Embryonic facial prominence (tissue), 1 donor: ENCODE measurements at regions not wholly inside any gene's neighbourhood (a gene's known extent, or its start where the extent isn't known, plus 50 kb on each side); places are given as distances from the start of the nearest gene placed in this dataset.

Source experiments
- DNase-seq: peaks from one replicate; pipeline ENCODE4 v3.0.0-alpha.2; 2016; ENCODE audit errors: extremely low spot score

DNA sequence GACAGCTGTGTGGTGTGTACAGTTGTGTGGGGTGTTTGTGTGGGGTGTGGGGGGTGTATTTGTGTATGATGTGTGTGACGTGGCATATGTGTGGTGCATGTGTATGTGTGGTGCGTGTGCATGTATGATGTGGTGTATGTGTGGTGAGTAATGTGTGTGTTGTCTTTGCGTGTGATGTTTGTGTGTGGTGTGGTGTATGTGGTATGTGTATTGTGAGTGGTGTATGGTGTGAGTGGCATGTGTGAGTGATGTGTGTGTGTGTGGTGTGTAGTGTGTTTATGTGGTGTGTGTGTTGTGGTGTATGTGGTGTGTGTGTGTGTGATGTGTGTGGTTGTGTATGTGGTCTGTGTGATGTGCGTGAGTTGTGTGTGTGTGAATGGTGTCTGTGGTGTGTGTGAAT is 191.1 kb downstream of the MELK start:
- no peak for DNase-seq

DNA sequence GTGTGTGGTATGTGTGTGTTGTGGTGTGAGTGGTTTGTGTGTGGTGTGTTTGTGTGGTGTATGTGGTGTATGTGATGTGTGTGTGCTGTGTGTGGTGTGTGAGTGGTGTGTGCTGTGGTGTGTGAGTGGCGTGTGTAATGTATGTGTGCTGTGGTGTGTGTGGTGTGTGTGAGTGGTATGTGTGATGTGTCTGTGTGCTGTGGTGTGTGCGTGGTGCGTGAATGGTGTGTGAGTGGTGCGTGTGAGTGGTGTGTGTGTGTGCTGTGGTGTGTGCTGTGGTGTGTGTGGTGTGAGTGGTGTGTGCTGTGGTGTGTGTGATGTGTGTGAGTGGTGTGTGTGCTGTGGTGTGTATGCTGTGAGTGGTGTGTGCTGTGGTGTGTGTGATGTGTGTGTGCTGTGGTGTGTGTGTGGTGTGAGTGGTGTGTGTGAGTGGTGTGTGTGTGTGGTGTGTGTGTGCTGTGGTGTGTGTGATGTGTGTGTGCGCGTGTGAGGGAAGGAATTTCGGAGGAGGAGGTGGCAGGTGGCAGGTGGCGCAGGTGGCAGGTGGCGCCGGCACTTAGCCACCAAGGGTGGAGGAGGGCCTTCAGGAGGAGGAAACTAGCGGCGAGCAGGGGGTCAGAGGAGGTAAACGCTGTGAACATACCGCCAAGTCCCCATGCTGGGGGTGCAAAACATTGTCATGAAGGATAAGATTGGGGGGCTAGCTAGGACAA is 191.8 kb downstream of the MELK start:
- DNase-seq = no peak

DNA sequence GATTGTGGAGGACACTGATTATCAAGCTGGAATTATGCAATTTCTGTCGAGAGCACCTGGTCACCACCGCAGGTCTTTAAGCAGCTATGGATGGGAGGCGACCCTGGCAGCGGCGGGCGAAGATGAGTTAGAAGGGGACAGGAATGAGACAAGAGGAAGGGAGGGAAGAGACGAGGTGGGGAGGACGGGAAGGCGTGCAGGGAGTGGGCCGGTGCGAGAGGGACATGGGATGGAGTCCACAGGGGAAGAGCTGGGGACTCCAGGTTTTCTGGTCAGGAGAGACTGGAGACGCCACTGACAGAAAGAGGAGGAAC is 192.3 kb downstream of the MELK start:
- no peak for DNase-seq

DNA sequence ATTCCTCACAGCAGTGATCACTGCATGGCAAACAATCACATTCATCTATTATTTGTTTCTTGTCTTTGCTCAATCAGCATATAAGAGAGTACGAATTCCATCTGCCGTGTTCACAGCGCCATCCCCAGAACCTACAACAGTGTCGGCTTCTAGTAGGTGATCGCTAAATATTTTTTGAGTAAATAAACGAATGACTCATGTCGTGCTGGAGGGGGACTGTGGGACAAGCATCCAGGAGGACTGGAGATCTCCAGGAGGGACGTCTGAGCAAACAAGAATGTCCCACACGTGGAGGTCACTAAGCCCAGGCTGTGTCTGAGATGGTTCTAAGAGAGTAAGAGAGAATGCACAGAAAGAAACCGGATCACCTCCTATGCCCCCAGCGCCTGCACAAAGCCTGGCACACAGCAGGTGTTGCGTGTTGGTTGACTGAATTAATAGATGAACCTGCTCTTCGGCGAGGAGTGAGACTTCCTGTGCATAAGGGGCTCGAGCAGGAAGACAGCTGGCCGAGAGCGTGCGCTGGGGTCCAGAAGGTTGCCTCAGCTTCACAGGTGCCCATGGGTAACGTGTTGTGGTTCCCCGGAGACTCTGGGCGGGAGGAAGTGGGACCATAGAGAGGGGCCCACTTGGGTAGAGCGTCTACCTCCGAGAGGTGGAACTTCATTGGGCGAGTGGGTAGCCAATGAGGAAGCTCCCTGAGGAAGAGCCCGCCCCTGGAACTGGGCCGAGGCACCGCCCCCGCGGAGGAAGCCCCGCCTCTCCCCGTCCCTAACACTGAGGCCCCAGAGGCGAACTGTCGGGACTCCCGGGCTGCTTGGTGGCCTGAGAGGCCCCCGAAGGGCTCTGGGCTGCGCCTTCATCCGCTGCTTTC is 193.0 kb downstream of the MELK start:
- DNase-seq = no peak

DNA sequence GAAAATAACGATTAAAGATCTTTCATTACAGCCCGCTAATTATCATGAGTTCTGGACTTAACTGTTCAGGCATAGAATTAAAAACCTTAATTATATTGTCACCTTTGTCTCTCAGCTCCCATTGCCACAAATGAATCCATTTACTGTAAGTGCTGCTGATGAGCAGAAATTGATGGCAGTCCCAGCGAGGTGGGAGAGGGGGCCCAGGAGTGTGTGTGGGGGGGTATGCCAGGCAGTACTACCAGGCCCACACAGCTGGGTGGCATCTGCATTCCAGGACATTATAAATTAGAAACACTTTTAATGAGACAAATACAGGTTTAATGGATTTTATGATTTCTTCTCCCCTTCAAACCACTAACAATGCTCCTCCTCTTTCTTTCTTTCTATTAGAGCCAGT is 196.0 kb downstream of the MELK start:
- no peak for DNase-seq

DNA sequence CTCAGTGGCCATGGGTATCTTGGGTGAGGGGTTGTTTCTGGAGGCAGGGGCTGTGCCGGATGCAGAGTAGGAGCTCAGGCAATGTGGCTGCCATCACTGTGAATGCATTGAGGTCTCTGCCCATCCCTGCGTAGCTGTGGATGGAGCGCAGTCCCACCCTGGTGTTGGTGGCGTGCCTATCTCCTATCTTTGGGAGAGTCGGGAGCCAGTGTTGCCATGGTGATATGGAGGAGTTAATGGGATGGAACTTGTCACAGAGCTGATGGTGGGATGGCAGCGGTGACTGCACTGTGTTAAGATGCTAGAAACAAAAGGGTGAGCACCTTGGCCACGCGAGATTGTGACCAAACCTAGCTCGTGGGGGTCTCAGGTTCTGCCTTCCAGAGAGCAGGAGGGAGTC is 197.3 kb downstream of the MELK start:
- DNase-seq = no peak

DNA sequence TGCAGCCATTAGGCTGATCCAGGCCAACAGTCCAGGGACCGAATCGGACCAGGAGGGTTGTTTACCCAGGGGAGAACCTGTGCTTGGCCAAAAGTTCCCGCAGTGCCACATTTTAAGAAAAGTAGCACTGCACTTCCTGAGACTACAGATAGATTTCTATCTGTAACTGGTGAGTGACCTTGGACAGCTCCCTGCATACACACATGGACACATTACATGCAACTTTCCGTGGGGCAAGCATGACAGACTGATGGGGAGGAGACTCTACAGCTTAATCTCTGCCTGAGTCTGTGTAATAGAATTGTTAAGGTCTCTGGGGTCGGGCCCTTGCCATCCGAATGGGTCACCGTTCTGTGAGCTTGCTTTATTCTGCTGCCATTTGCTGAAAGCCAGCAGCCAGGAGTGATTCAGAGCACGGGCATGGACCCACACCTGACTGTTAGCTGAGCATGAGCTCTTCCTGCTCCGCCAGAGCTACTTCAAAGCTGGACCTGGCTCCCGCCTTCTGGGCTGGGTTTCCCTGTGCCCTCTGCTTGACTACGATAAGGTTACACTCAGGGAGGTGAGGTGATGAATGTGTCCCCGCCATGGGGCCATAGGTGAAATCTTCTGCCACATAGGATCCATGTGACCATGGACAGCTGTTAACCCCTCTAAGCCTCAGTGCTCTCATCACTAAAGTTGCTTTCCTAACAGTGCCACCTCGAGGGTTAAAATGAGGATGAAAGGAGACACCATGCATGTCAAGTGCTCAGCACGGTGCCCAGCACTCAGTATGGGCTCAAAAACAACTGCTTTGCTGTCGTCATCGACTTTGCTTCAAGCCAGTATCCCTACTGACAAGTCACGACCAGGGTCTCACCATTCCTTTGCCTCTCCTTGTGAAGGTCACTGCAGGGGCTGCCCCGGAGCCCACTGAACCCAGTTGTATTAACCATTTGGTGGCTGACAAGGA is 200.0 kb downstream of the MELK start:
- DNase-seq = no peak

DNA sequence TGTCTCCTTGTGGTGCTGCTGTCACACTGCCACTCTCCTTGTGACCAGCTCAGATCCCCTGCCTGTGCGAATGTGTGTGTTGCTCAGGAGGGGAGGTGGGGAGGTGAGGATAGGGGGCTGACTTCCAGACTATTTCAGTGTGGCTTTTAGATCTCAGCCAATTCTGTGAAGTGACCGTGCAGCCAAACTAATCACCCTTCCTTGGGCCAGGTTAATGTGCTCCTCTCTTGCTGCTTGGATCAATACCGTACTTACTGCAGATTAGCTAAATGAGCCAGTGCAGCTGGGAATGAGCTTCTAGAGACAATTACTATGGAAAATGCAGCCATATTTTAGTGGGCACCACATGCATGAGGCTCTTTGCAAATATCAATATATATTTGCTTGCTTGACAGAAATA is 206.0 kb downstream of the MELK start:
- DNase-seq = no peak

DNA sequence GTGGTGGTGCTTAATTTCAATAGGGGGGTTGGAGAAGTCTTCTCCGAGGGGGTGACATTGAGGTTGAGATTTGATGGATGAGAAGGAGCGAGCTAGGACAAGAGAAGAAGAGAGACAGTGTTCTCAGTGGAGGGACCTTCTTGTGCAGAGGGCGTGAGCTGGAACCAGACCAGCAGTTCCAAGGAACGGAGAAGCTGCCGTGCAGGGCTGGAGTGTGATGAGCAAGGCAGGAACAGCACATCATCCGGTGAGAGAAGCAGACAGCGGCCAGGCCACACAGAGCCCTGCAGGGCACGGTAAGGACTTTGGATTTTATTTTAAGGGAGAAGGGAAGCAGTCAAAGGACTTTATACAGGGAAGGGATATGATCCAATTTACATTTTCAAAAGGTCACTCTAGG is 206.9 kb downstream of the MELK start:
- no peak for DNase-seq

DNA sequence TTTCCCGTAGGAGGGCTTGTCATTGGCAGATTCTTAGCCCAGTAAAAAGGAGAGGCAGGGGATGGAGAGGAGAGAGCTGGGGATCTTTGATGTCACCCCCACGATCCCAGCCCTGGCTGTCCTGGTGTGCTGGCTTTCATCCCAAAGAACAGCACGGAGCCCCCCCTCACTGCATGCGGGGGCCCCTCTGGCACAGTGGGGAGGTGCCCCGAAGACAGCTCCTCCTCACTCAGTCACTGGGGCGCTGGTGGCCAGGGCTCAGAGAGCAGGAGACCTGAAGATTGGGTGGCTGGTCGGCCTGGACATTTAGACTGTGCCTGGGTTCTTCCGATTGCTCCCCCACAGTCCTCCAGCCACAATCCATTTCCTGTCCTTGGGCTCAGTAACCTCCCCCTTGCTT is 207.5 kb downstream of the MELK start:
- DNase-seq = no peak

DNA sequence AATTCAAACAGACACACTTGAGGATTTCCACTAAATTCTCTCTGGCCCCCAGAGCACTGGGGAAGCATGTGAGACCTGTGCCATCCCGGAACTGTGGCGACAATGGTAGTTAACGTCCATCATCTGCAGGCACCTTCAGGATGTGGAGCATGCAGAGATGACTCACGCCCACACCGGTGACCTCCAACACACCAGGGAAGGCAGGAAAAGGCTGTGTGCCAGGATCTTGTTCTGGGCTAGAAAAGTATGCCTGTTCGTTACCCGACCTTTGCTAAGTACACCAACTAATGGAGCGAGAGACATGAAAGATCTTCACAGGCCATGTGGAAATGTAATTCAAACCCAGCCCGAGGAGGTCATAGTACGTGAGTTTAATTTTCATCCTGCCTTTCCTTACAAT is 208.8 kb downstream of the MELK start:
- DNase-seq = no peak
